Astrocyte of the cerebellum (primary cell): ENCODE measurements at regions not wholly inside any gene's neighbourhood (a gene's known extent, or its start where the extent isn't known, plus 50 kb on each side); places are given as distances from the start of the nearest gene placed in this dataset.

ENCODE experiments used
- DNase-seq: peaks from one replicate; pipeline ENCODE4 v3.0.0-alpha.2; 2011; ENCODE audit warnings: low read depth
- H3K4me3 ChIP-seq: 2 replicates; pipeline ENCODE4 v1.5.1; 2011; ENCODE audit warnings: mild to moderate bottlenecking, low read depth, low read length, moderate library complexity
- CTCF ChIP-seq: IDR thresholded peaks from 2 replicates; pipeline ENCODE4 v1.5.1; 2012; ENCODE audit warnings: low read length, low read depth, moderate library complexity, mild to moderate bottlenecking; ENCODE audit errors: missing control alignments
- in situ Hi-C: cut with HindIII; loops from 2 replicates; pipeline ENCODE4 v1.10.0; 2017; ENCODE audit warnings: low sequenced_read_pairs

GRCh38 chr5:82563745-82564144, 285.6 kb upstream of the RPS23 start:
- in situ Hi-C loops = no loop called here
- TF ChIP-seq CTCF = no peak
- H3K4me3 ChIP-seq = no peak overlapping the region
- DNase-seq = no peak

- no peak for DNase-seq
- in situ Hi-C loops = no loop called here
- no peak for TF ChIP-seq CTCF
- H3K4me3 ChIP-seq = no peak overlapping the region
These were observed 284.6 kb upstream of the RPS23 start for GRCh38 chr5:82562696-82563240.

DNA sequence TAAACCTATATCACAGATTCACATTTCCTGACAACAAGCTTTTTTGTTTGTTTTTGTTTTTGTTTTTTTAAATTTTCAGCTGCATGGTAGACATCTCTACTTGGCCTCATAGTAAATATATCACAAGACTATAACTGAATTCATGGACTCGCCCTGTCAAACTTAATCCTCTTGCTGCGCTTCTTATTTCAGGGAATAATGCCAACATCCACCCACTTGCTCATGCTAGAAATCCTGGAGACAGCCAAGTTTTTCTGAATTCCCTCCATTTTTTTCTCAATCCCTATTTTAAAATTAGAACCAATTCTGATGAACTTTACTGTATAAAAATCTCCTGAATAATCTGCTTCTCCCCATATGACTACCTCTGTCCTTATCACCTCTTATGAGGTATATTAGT, 283.6 kb upstream of the RPS23 start:
- no peak overlapping the region for H3K4me3 ChIP-seq
- in situ Hi-C loops = no loop called here
- no peak for DNase-seq
- TF ChIP-seq CTCF = no peak

- DNase-seq = no peak
- in situ Hi-C loops = no loop called here
- TF ChIP-seq CTCF = no peak
- H3K4me3 ChIP-seq = no peak overlapping the region
These were observed 282.8 kb upstream of the RPS23 start for GRCh38 chr5:82560969-82561368.

DNA sequence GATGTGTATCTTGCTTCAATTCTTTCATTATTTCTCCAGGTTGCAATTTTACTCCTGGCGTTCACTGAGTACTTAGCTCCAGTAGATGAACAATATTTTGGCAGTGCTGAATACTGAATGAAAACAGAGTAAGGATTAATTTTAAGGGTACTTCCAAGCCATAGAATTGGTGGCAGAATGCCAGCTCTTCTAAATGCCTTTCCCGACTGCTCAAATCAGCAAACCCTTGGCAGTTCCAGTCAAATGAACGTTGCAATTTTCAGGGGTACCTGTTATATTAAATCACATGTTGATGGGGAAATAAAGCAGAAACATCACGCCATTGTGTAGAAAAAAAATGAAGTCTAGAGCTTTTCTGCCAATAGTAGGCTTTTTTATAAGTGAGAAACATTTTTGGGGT, 282.4 kb upstream of the RPS23 start:
- in situ Hi-C loops = no loop called here
- no peak for DNase-seq
- TF ChIP-seq CTCF = no peak
- no peak overlapping the region for H3K4me3 ChIP-seq

DNA sequence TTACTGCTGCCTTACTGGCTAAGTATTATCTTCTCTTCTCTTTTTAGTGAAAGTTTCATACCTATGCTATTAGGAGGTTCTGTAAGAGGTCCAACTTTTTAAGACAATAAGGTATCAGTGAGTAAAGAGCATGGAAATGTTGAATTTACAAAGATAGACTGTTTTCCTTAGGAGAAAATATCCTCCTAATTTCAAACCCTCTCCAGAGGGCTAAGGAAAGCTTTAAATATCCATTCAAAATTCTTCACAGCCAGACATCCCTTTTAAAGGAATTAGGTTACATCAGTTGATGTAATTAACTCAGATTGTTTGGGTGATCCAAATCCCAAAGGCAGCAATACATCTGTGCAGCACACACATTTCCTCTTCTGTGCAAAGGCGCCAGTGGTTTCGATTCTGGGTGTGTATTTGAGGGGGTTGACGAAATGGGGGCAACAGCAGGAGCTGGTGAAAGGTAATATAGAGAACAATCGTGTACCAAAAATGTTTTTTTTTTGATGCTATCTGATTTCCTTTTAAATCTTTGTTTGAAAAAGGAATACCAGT, 273.8 kb upstream of the RPS23 start:
- in situ Hi-C loops = no loop called here
- TF ChIP-seq CTCF = no peak
- no peak for DNase-seq
- no peak overlapping the region for H3K4me3 ChIP-seq

DNA sequence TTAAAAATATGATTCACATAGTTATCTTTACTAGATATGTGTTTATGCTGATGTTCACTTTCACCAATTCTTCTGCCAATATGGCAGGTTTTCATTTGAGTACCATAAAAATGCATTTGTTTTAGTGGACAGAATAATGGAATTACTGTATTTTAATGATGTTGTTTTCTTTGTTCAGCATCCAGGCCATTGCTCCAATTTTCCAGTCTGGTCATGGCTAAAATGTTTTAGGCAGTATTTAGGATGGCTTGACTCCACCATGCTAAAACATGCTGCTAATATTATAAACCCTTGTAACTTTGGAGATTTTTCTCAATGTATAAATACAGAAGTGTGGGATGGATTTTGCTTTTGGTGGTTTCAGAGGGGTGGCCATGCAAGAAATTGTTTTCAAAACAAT, 273.0 kb upstream of the RPS23 start:
- TF ChIP-seq CTCF = no peak
- in situ Hi-C loops = no loop called here
- no peak for DNase-seq
- no peak overlapping the region for H3K4me3 ChIP-seq
